ENCODE measurements at regions not wholly inside any gene's neighbourhood (a gene's known extent, or its start where the extent isn't known, plus 50 kb on each side); places are given as distances from the start of the nearest gene placed in this dataset.

DNA sequence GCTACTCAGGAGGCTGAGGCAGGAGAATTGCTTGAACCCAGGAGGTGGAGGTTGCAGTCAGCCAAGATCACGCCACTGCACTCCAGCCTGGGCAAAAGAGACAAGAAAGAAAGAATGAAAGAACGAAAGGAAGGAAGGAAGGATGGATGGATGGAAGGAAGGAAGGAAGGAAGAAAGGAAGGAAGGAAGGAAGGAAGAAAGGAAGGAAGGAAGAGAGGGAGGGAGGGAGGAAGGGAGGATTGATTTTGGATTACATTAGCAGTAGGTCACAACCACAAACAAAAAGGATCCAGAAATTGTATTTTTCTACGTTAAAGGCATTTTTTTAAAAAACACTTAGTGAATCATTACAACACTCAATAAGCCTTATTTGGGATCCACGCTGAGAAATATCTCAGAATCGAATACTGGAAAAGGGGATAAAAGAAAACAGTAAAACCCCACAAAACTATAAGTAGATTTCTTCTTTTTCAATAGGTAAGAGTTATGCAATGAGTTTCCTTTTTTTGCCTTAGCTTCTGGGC lies 136.9 kb upstream of the FREM1 start:
- no peaks in the 10 kb centered on the region for H3K4me1 ChIP-seq (ENCODE audit: insufficient read depth, insufficient read length)
- TF ChIP-seq ZNF274 (IDR thresholded peaks at IDR 0.05; ENCODE audit: low read depth, low read length) (no peak), SUZ12 (IDR thresholded peaks at IDR 0.05; ENCODE audit: extremely low read depth, insufficient read depth, insufficient read length) (no peak), YY1 (IDR thresholded peaks at IDR 0.05; ENCODE audit: insufficient read depth, insufficient read length) (no peak)
- DNase-seq (ENCODE audit: low read depth, low spot score): no peak
- H3K36me3 ChIP-seq (ENCODE audit: insufficient read depth, insufficient read length, low read length): no peaks in the 10 kb centered on the region
- no peak overlapping the region for H3K4me3 ChIP-seq (ENCODE audit: insufficient read length, low read depth)
- H3K9me3 ChIP-seq (ENCODE audit: insufficient read depth, low read length): no peaks in the 10 kb centered on the region
- no peaks in the 10 kb centered on the region for H3K27me3 ChIP-seq (ENCODE audit: insufficient read depth, insufficient read length)
- no peak overlapping the region for H3K9ac ChIP-seq (ENCODE audit: insufficient read length, low read depth)

DNA sequence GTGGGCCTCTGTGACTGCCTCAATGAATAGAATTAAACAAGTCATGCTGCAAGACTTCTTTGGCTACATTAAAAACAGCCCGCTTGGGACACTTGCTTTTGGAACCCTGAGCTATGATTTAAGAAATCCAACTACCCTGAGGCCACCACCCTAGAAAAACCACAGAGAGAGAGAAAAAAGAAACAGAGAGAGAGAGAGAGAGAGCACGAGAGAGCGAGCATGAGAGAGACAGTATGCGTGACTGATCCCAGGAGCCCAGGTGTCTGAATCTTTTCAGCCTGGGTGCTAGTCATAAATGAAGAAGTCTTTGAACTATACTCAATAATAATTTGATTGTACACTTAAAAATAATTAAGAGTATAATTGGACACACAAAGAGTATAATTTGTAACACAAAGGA lies 123.1 kb upstream of the FREM1 start:
- H3K27me3 ChIP-seq (ENCODE audit: insufficient read depth, insufficient read length): no peaks in the 10 kb centered on the region
- H3K4me3 ChIP-seq (ENCODE audit: insufficient read length, low read depth): no peak overlapping the region
- DNase-seq (ENCODE audit: low read depth, low spot score): no peak
- no peak for TF ChIP-seq YY1 (IDR thresholded peaks at IDR 0.05; ENCODE audit: insufficient read depth, insufficient read length)
- TF ChIP-seq SUZ12 (IDR thresholded peaks at IDR 0.05; ENCODE audit: extremely low read depth, insufficient read depth, insufficient read length): no peak
- TF ChIP-seq ZNF274 (IDR thresholded peaks at IDR 0.05; ENCODE audit: low read depth, low read length): no peak
- no peaks in the 10 kb centered on the region for H3K4me1 ChIP-seq (ENCODE audit: insufficient read depth, insufficient read length)
- H3K9me3 ChIP-seq (ENCODE audit: insufficient read depth, low read length): no peaks in the 10 kb centered on the region
- H3K36me3 ChIP-seq (ENCODE audit: insufficient read depth, insufficient read length, low read length): no peaks in the 10 kb centered on the region
- no peak overlapping the region for H3K9ac ChIP-seq (ENCODE audit: insufficient read length, low read depth)

DNA sequence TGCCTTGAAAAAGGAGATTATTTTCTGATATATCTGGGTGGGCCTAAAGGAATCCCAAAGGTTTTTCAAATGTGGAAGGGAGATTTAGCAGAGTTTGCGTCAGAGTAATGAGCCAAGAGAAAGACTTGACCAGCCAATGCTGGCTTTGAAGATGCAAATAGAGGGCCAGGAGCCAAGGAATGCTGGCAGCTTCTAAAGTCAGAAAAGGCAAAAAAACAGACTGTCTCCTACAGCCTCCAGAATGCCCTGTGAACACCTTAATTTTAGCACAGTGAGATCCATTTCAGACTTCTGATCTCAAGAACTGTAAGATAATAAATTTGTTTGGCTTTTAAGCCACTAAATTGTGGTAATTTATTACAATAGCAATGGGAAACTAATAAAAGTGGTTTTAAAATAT lies 122.6 kb upstream of the FREM1 start:
- H3K9me3 ChIP-seq (ENCODE audit: insufficient read depth, low read length): no peaks in the 10 kb centered on the region
- no peaks in the 10 kb centered on the region for H3K27me3 ChIP-seq (ENCODE audit: insufficient read depth, insufficient read length)
- TF ChIP-seq SUZ12 (IDR thresholded peaks at IDR 0.05; ENCODE audit: extremely low read depth, insufficient read depth, insufficient read length) (no peak), ZNF274 (IDR thresholded peaks at IDR 0.05; ENCODE audit: low read depth, low read length) (no peak), YY1 (IDR thresholded peaks at IDR 0.05; ENCODE audit: insufficient read depth, insufficient read length) (no peak)
- H3K4me3 ChIP-seq (ENCODE audit: insufficient read length, low read depth): no peak overlapping the region
- H3K9ac ChIP-seq (ENCODE audit: insufficient read length, low read depth): no peak overlapping the region
- H3K36me3 ChIP-seq (ENCODE audit: insufficient read depth, insufficient read length, low read length): no peaks in the 10 kb centered on the region
- DNase-seq (ENCODE audit: low read depth, low spot score): no peak
- H3K4me1 ChIP-seq (ENCODE audit: insufficient read depth, insufficient read length): no peaks in the 10 kb centered on the region

DNA sequence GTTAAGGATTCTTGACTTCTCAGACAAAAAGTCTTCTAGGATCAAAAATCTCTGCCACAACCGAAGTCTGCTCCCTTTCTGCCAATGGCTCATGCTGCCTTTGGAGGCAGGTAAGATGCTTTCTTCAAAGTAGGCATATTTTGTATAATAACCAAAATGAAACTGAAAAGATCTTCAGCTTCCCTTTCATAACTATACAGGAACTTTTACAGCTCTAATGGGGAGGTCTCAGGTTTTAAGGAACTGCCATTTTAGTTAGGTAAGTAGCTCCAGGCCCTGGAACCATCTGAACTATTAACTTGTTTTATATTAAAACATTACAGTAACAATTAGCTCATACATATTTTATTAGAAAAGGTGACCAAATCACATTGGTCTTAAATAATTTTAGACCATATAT lies 110.9 kb upstream of the FREM1 start:
- H3K9ac ChIP-seq (ENCODE audit: insufficient read length, low read depth): no peak overlapping the region
- no peaks in the 10 kb centered on the region for H3K27me3 ChIP-seq (ENCODE audit: insufficient read depth, insufficient read length)
- no peak overlapping the region for H3K4me3 ChIP-seq (ENCODE audit: insufficient read length, low read depth)
- H3K9me3 ChIP-seq (ENCODE audit: insufficient read depth, low read length): no peaks in the 10 kb centered on the region
- TF ChIP-seq ZNF274 (IDR thresholded peaks at IDR 0.05; ENCODE audit: low read depth, low read length): no peak
- no peak for TF ChIP-seq SUZ12 (IDR thresholded peaks at IDR 0.05; ENCODE audit: extremely low read depth, insufficient read depth, insufficient read length)
- TF ChIP-seq YY1 (IDR thresholded peaks at IDR 0.05; ENCODE audit: insufficient read depth, insufficient read length): no peak
- no peak for DNase-seq (ENCODE audit: low read depth, low spot score)
- H3K36me3 ChIP-seq (ENCODE audit: insufficient read depth, insufficient read length, low read length): no peaks in the 10 kb centered on the region
- no peaks in the 10 kb centered on the region for H3K4me1 ChIP-seq (ENCODE audit: insufficient read depth, insufficient read length)

DNA sequence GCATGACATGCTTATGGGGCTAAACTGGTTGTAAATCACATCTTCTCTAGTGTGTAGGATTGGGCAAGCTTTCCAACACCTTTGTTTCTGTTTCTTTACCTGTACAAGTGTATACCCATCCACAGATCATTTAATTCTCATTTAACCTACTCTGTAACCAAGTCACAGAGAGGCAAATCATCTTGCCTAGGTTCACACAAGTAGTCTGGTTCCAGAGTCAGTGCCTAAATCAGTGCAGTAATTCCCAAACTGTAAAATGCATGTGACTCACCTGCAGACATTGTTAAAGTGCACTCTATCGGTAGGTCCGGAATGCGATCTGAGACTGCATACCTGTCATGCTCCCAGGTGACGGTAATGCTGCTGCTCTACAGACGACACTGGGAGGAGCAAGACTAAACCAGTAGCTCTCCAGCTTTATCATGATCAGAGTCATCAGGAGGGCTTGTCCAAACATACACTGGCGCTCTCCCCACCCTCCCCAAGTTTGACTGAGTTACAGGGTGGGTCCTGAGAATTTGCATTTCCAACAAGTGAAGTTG lies 107.9 kb upstream of the FREM1 start:
- no peaks in the 10 kb centered on the region for H3K36me3 ChIP-seq (ENCODE audit: insufficient read depth, insufficient read length, low read length)
- TF ChIP-seq YY1 (IDR thresholded peaks at IDR 0.05; ENCODE audit: insufficient read depth, insufficient read length): no peak
- no peak for TF ChIP-seq ZNF274 (IDR thresholded peaks at IDR 0.05; ENCODE audit: low read depth, low read length)
- no peak for TF ChIP-seq SUZ12 (IDR thresholded peaks at IDR 0.05; ENCODE audit: extremely low read depth, insufficient read depth, insufficient read length)
- H3K9ac ChIP-seq (ENCODE audit: insufficient read length, low read depth): no peak overlapping the region
- no peak overlapping the region for H3K4me3 ChIP-seq (ENCODE audit: insufficient read length, low read depth)
- no peak for DNase-seq (ENCODE audit: low read depth, low spot score)
- H3K4me1 ChIP-seq (ENCODE audit: insufficient read depth, insufficient read length): no peaks in the 10 kb centered on the region
- H3K27me3 ChIP-seq (ENCODE audit: insufficient read depth, insufficient read length): no peaks in the 10 kb centered on the region
- H3K9me3 ChIP-seq (ENCODE audit: insufficient read depth, low read length): no peaks in the 10 kb centered on the region

DNA sequence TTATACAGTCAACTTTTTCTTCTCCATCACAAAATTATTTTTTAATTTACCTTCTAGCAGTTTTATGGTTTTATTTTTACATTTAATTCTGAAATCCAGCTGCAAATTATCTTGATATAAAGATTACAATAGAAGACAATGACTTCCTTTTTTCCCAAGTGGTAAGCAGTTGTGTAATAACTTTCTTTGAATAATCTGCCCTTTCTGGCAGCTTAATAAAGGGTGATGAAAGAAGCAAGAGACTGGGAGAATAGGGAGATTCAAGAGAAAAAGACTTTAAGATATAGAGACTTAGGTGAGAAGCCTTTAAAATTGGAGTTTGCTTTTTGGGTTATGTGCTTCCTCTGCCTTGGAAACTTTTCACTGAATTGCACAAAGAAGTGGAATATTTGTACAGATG lies 100.4 kb upstream of the FREM1 start:
- no peak for TF ChIP-seq SUZ12 (IDR thresholded peaks at IDR 0.05; ENCODE audit: extremely low read depth, insufficient read depth, insufficient read length)
- no peak for TF ChIP-seq YY1 (IDR thresholded peaks at IDR 0.05; ENCODE audit: insufficient read depth, insufficient read length)
- no peak for TF ChIP-seq ZNF274 (IDR thresholded peaks at IDR 0.05; ENCODE audit: low read depth, low read length)
- no peaks in the 10 kb centered on the region for H3K36me3 ChIP-seq (ENCODE audit: insufficient read depth, insufficient read length, low read length)
- DNase-seq (ENCODE audit: low read depth, low spot score): no peak
- H3K4me1 ChIP-seq (ENCODE audit: insufficient read depth, insufficient read length): no peaks in the 10 kb centered on the region
- H3K4me3 ChIP-seq (ENCODE audit: insufficient read length, low read depth): no peak overlapping the region
- no peaks in the 10 kb centered on the region for H3K27me3 ChIP-seq (ENCODE audit: insufficient read depth, insufficient read length)
- no peaks in the 10 kb centered on the region for H3K9me3 ChIP-seq (ENCODE audit: insufficient read depth, low read length)
- no peak overlapping the region for H3K9ac ChIP-seq (ENCODE audit: insufficient read length, low read depth)

DNA sequence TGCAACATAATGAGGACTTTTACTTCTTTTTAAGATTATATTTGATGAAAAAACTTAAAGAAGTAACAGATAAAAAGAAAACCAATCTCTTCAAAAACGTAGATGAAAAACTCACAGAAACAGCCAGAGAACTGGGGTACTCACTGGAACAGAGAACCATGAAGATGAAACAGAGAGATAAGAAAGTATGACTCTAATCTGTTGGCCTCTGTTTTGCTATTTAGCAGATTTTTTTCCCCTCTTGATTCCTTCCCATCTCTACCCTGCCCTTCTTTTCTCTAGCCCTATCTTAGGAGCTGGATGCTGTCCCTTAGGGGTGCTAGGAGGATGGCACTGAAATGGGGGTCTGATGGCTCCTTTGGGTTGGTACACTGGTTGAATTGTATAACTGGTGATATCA lies 97.5 kb upstream of the FREM1 start:
- Histone ChIP-seq H3K4me1 (ENCODE audit: insufficient read depth, insufficient read length) (no peaks in the 10 kb centered on the region), H3K36me3 (ENCODE audit: insufficient read depth, insufficient read length, low read length) (no peaks in the 10 kb centered on the region), H3K27me3 (ENCODE audit: insufficient read depth, insufficient read length) (no peaks in the 10 kb centered on the region), H3K4me3 (ENCODE audit: insufficient read length, low read depth) (no peak overlapping the region), H3K9me3 (ENCODE audit: insufficient read depth, low read length) (no peaks in the 10 kb centered on the region), H3K9ac (ENCODE audit: insufficient read length, low read depth) (no peak overlapping the region)
- no peak for TF ChIP-seq SUZ12 (IDR thresholded peaks at IDR 0.05; ENCODE audit: extremely low read depth, insufficient read depth, insufficient read length)
- TF ChIP-seq ZNF274 (IDR thresholded peaks at IDR 0.05; ENCODE audit: low read depth, low read length): no peak
- no peak for TF ChIP-seq YY1 (IDR thresholded peaks at IDR 0.05; ENCODE audit: insufficient read depth, insufficient read length)
- DNase-seq (ENCODE audit: low read depth, low spot score): no peak
